Glutamatergic neuron (in vitro differentiated cells): ENCODE measurements at regions not wholly inside any gene's neighbourhood (a gene's known extent, or its start where the extent isn't known, plus 50 kb on each side); places are given as distances from the start of the nearest gene placed in this dataset.
A peak's percentile ranks its signal among the peaks of the same experiment; 100 is the strongest.

Source experiments
- DNase-seq: peaks from one replicate; pipeline ENCODE4 v3.0.0; 2022
- H3K27ac Mint-ChIP-seq: one replicate; pipeline ENCODE4 v1.8.0; 2020; ENCODE audit warnings: mild to moderate bottlenecking, mixed read lengths, inconsistent platforms; ENCODE audit not compliant: unreplicated experiment
- H3K27me3 Mint-ChIP-seq: one replicate; pipeline ENCODE4 v1.8.0; 2020; ENCODE audit warnings: mild to moderate bottlenecking, moderate library complexity, mixed read lengths, inconsistent platforms; ENCODE audit not compliant: unreplicated experiment
- H3K36me3 Mint-ChIP-seq: one replicate; pipeline ENCODE4 v1.8.0; 2020; ENCODE audit warnings: mild to moderate bottlenecking, mixed read lengths, inconsistent platforms; ENCODE audit not compliant: unreplicated experiment
- H3K4me1 Mint-ChIP-seq: one replicate; pipeline ENCODE4 v1.8.0; 2020; ENCODE audit warnings: mild to moderate bottlenecking, low read depth, mixed read lengths, inconsistent platforms; ENCODE audit not compliant: unreplicated experiment
- H3K4me3 Mint-ChIP-seq: one replicate; pipeline ENCODE4 v1.8.0; 2020; ENCODE audit warnings: mild to moderate bottlenecking, mixed read lengths, inconsistent platforms; ENCODE audit not compliant: unreplicated experiment
- H3K9me3 Mint-ChIP-seq: one replicate; pipeline ENCODE4 v1.8.0; 2020; ENCODE audit warnings: mild to moderate bottlenecking, moderate library complexity, mixed read lengths, inconsistent platforms; ENCODE audit not compliant: unreplicated experiment
- TF ChIP-seq, protein P1 (sequence below): fragments of 200-600 bp; sonication (generic); IDR thresholded peaks from one replicate; pipeline ENCODE4 v1.5.0; 2021; ENCODE audit not compliant: partially characterized antibody, unreplicated experiment

GRCh38 chr2:226515344-226516055 is 284.1 kb downstream of the IRS1 start:
- TF ChIP-seq, protein P1, sequence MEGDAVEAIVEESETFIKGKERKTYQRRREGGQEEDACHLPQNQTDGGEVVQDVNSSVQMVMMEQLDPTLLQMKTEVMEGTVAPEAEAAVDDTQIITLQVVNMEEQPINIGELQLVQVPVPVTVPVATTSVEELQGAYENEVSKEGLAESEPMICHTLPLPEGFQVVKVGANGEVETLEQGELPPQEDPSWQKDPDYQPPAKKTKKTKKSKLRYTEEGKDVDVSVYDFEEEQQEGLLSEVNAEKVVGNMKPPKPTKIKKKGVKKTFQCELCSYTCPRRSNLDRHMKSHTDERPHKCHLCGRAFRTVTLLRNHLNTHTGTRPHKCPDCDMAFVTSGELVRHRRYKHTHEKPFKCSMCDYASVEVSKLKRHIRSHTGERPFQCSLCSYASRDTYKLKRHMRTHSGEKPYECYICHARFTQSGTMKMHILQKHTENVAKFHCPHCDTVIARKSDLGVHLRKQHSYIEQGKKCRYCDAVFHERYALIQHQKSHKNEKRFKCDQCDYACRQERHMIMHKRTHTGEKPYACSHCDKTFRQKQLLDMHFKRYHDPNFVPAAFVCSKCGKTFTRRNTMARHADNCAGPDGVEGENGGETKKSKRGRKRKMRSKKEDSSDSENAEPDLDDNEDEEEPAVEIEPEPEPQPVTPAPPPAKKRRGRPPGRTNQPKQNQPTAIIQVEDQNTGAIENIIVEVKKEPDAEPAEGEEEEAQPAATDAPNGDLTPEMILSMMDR: no peak
- Mint-ChIP-seq H3K27ac (no peak overlapping the region), H3K9me3 (peaks cover 2% of the 10 kb centered on the region), H3K4me1 (peaks cover 12% of the 10 kb centered on the region), H3K36me3 (no peaks in the 10 kb centered on the region), H3K27me3 (peaks cover 3% of the 10 kb centered on the region), H3K4me3 (no peak overlapping the region)
- peak; percentile 30 for DNase-seq

DNA sequence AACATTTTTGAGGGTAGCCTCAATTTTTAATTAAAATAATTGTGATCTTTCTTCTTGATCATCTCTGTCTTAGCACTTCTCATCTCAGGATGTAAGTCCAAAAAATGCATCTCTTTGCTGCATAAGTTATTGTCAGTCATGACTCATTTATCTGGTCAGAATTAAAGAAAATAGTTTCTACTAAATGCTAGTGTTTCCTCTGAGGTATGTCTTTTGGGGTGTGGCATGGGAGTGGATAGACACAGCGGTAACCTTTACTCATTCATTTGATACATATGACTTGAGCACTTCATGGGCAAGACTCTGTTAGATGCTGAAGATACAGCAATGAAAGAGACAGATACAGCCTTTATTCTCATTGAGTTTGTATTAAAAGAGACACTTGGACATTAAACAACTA is 284.7 kb downstream of the IRS1 start:
- H3K4me3 Mint-ChIP-seq: no peak overlapping the region
- no peak overlapping the region for H3K27ac Mint-ChIP-seq
- no peaks in the 10 kb centered on the region for H3K36me3 Mint-ChIP-seq

DNA sequence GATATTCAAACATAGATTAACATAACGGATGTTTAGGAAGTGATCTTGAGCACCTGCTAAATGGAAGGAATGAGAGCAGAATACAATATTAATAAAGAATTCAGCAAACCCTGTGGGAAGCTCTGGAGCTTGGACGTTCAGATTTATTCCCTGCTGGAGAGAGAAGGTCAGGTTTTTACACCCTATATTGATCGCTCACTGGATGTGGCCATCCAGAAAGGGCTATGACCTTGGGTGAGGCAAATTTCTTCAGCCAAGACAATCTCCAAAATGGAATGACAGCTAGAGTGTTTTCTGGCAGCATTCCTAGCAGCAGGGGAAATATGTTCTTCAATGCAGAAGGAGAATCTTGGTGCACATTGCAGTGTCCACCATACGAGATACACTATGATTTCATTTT is 288.3 kb downstream of the IRS1 start:
- TF ChIP-seq, protein P1: no peak
- DNase-seq: no peak
- peaks cover 2% of the 10 kb centered on the region for H3K9me3 Mint-ChIP-seq
- H3K4me3 Mint-ChIP-seq: no peak overlapping the region
- H3K27ac Mint-ChIP-seq: no peak overlapping the region
- H3K36me3 Mint-ChIP-seq: no peaks in the 10 kb centered on the region
- peaks cover 12% of the 10 kb centered on the region for H3K4me1 Mint-ChIP-seq
- H3K27me3 Mint-ChIP-seq: peaks cover 3% of the 10 kb centered on the region

More for the DNA sequence above, 284.7 kb downstream of the IRS1 start:
- H3K4me1 Mint-ChIP-seq: peaks cover 12% of the 10 kb centered on the region
- peaks cover 2% of the 10 kb centered on the region for H3K9me3 Mint-ChIP-seq
- TF ChIP-seq, protein P1: no peak
- no peak for DNase-seq
- peaks cover 3% of the 10 kb centered on the region for H3K27me3 Mint-ChIP-seq

GRCh38 chr2:226508683-226509082 is 290.9 kb downstream of the IRS1 start:
- no peaks in the 10 kb centered on the region for H3K36me3 Mint-ChIP-seq
- no peak overlapping the region for H3K27ac Mint-ChIP-seq
- no peak for DNase-seq
- H3K4me1 Mint-ChIP-seq: no peaks in the 10 kb centered on the region
- H3K9me3 Mint-ChIP-seq: peaks cover 2% of the 10 kb centered on the region
- peaks cover 3% of the 10 kb centered on the region for H3K27me3 Mint-ChIP-seq
- H3K4me3 Mint-ChIP-seq: no peak overlapping the region
- TF ChIP-seq, protein P1: no peak

- Mint-ChIP-seq H3K4me3 (no peak overlapping the region), H3K27me3 (peaks cover 3% of the 10 kb centered on the region), H3K27ac (no peak overlapping the region), H3K36me3 (no peaks in the 10 kb centered on the region), H3K9me3 (peaks cover 2% of the 10 kb centered on the region), H3K4me1 (no peaks in the 10 kb centered on the region)
- TF ChIP-seq, protein P1: no peak
- DNase-seq: no peak
These were observed 291.6 kb downstream of the IRS1 start for GRCh38 chr2:226508005-226508404.
